ENCODE measurements at regions not wholly inside any gene's neighbourhood (a gene's known extent, or its start where the extent isn't known, plus 50 kb on each side); places are given as distances from the start of the nearest gene placed in this dataset.
"Not testable (repeated sequence)": the region's sequence is repeated elsewhere in the genome, so short reads cannot be mapped to it uniquely, and the experiment has no call there.

- no peak for DNase-seq
These were observed 124.6 kb downstream of the NOC3L start for GRCh38 chr10:94238006-94238617.

- no peak for DNase-seq
These were observed 123.0 kb downstream of the NOC3L start for GRCh38 chr10:94239696-94240095.

- no peak for DNase-seq
These were observed 122.2 kb downstream of the NOC3L start for GRCh38 chr10:94240491-94240890.

GRCh38 chr10:94240901-94241300 is 121.8 kb downstream of the NOC3L start:
- no peak for DNase-seq

GRCh38 chr10:94251098-94251497 is 111.6 kb downstream of the NOC3L start:
- no peak for DNase-seq

- no peak for DNase-seq
These were observed 111.2 kb downstream of the NOC3L start for GRCh38 chr10:94251568-94251967.

GRCh38 chr10:94257407-94257806 is 105.3 kb downstream of the NOC3L start:
- not testable (repeated sequence) for DNase-seq

GRCh38 chr10:94260455-94260854 is 102.3 kb downstream of the NOC3L start:
- no peak for DNase-seq

- no peak for DNase-seq
These were observed 98.7 kb downstream of the NOC3L start for GRCh38 chr10:94264085-94264484.

GRCh38 chr10:94266091-94266490 is 96.6 kb downstream of the NOC3L start:
- DNase-seq = no peak

GRCh38 chr10:94268652-94269051 is 94.1 kb downstream of the NOC3L start:
- no peak for DNase-seq

GRCh38 chr10:94274142-94274787 is 88.5 kb downstream of the NOC3L start:
- DNase-seq = no peak

GRCh38 chr10:94276140-94276539 is 86.6 kb downstream of the NOC3L start:
- DNase-seq = no peak

- DNase-seq = no peak
These were observed 85.3 kb downstream of the NOC3L start for GRCh38 chr10:94277450-94277849.

- no peak for DNase-seq
These were observed 82.7 kb downstream of the NOC3L start for GRCh38 chr10:94279835-94280709.

- DNase-seq = no peak
These were observed 81.1 kb downstream of the NOC3L start for GRCh38 chr10:94281654-94282053.

- DNase-seq = no peak
These were observed 80.4 kb downstream of the NOC3L start for GRCh38 chr10:94282369-94282768.

Data from NCI-H1930 (cell line).